ENCODE measurements at regions not wholly inside any gene's neighbourhood (a gene's known extent, or its start where the extent isn't known, plus 50 kb on each side); places are given as distances from the start of the nearest gene placed in this dataset.

GRCh38 chr9:129491487-129491855 is 129.4 kb downstream of the C9orf50 start:
- Mint-ChIP-seq H3K4me3 (peak overlapping the region; percentile 3), H3K27ac (peak overlapping the region; percentile 28)

GRCh38 chr9:129490583-129491486 is 130.1 kb downstream of the C9orf50 start:
- H3K27me3 Mint-ChIP-seq = no peaks in the 10 kb centered on the region
- peak overlapping the region; percentile 91 for H3K4me3 Mint-ChIP-seq
- peak overlapping the region; percentile 96 for H3K27ac Mint-ChIP-seq
- peaks cover 9% of the 10 kb centered on the region for H3K36me3 Mint-ChIP-seq
- peaks cover 58% of the 10 kb centered on the region for H3K4me1 Mint-ChIP-seq (ENCODE audit: low read depth)
- H3K9me3 Mint-ChIP-seq (ENCODE audit: low read depth) = no peaks in the 10 kb centered on the region

More at GRCh38 chr9:129491487-129491855, 129.4 kb downstream of the C9orf50 start:
- Mint-ChIP-seq H3K36me3 (peaks cover 9% of the 10 kb centered on the region), H3K4me1 (ENCODE audit: low read depth) (peaks cover 57% of the 10 kb centered on the region), H3K9me3 (ENCODE audit: low read depth) (no peaks in the 10 kb centered on the region), H3K27me3 (no peaks in the 10 kb centered on the region)

GRCh38 chr9:129489838-129490582 is 130.9 kb downstream of the C9orf50 start:
- Mint-ChIP-seq H3K4me3 (peak overlapping the region; percentile 91), H3K27me3 (no peaks in the 10 kb centered on the region), H3K4me1 (ENCODE audit: low read depth) (peaks cover 59% of the 10 kb centered on the region), H3K27ac (peak overlapping the region; percentile 96), H3K9me3 (ENCODE audit: low read depth) (no peaks in the 10 kb centered on the region), H3K36me3 (peaks cover 9% of the 10 kb centered on the region)

GRCh38 chr9:129487658-129488483 is 133.0 kb downstream of the C9orf50 start:
- Mint-ChIP-seq H3K9me3 (ENCODE audit: low read depth) (no peaks in the 10 kb centered on the region), H3K27me3 (no peaks in the 10 kb centered on the region), H3K4me1 (ENCODE audit: low read depth) (peaks cover 70% of the 10 kb centered on the region), H3K27ac (peak overlapping the region; percentile 98), H3K36me3 (peaks cover 4% of the 10 kb centered on the region), H3K4me3 (peak overlapping the region; percentile 90)

- Mint-ChIP-seq H3K4me3 (peak overlapping the region; percentile 90), H3K4me1 (ENCODE audit: low read depth) (peaks cover 68% of the 10 kb centered on the region), H3K27me3 (no peaks in the 10 kb centered on the region), H3K9me3 (ENCODE audit: low read depth) (no peaks in the 10 kb centered on the region), H3K36me3 (peaks cover 2% of the 10 kb centered on the region), H3K27ac (peak overlapping the region; percentile 98)
These were observed 133.9 kb downstream of the C9orf50 start for GRCh38 chr9:129486756-129487657.

- Mint-ChIP-seq H3K9me3 (ENCODE audit: low read depth) (no peaks in the 10 kb centered on the region), H3K27me3 (no peaks in the 10 kb centered on the region), H3K4me3 (no peak overlapping the region), H3K27ac (peak overlapping the region; percentile 34), H3K36me3 (peaks cover 2% of the 10 kb centered on the region), H3K4me1 (ENCODE audit: low read depth) (peaks cover 52% of the 10 kb centered on the region)
These were observed 135.6 kb downstream of the C9orf50 start for GRCh38 chr9:129485145-129485774.

- Mint-ChIP-seq H3K4me1 (ENCODE audit: low read depth) (peaks cover 48% of the 10 kb centered on the region), H3K4me3 (peak overlapping the region; percentile 30), H3K36me3 (no peaks in the 10 kb centered on the region), H3K9me3 (ENCODE audit: low read depth) (no peaks in the 10 kb centered on the region), H3K27me3 (no peaks in the 10 kb centered on the region), H3K27ac (peak overlapping the region; percentile 82)
These were observed 136.4 kb downstream of the C9orf50 start for GRCh38 chr9:129484352-129485000.

- peak overlapping the region; percentile 68 for H3K4me3 Mint-ChIP-seq
- H3K27me3 Mint-ChIP-seq = no peaks in the 10 kb centered on the region
- H3K9me3 Mint-ChIP-seq (ENCODE audit: low read depth) = no peaks in the 10 kb centered on the region
- peak overlapping the region; percentile 82 for H3K27ac Mint-ChIP-seq
- H3K36me3 Mint-ChIP-seq = no peaks in the 10 kb centered on the region
- H3K4me1 Mint-ChIP-seq (ENCODE audit: low read depth) = peaks cover 40% of the 10 kb centered on the region
These were observed 137.2 kb downstream of the C9orf50 start for GRCh38 chr9:129483415-129484351.

GRCh38 chr9:129482521-129483414 is 138.1 kb downstream of the C9orf50 start:
- Mint-ChIP-seq H3K36me3 (no peaks in the 10 kb centered on the region), H3K4me3 (peak overlapping the region; percentile 68), H3K9me3 (ENCODE audit: low read depth) (no peaks in the 10 kb centered on the region), H3K27ac (peak overlapping the region; percentile 61), H3K4me1 (ENCODE audit: low read depth) (peaks cover 36% of the 10 kb centered on the region), H3K27me3 (no peaks in the 10 kb centered on the region)

- no peaks in the 10 kb centered on the region for H3K9me3 Mint-ChIP-seq (ENCODE audit: low read depth)
- H3K36me3 Mint-ChIP-seq = no peaks in the 10 kb centered on the region
- H3K27me3 Mint-ChIP-seq = no peaks in the 10 kb centered on the region
- peaks cover 29% of the 10 kb centered on the region for H3K4me1 Mint-ChIP-seq (ENCODE audit: low read depth)
- no peak overlapping the region for H3K27ac Mint-ChIP-seq
- H3K4me3 Mint-ChIP-seq = peak overlapping the region; percentile 58
These were observed 138.9 kb downstream of the C9orf50 start for GRCh38 chr9:129481810-129482511.

- no peak overlapping the region for H3K27ac Mint-ChIP-seq
- no peaks in the 10 kb centered on the region for H3K9me3 Mint-ChIP-seq (ENCODE audit: low read depth)
- H3K36me3 Mint-ChIP-seq = no peaks in the 10 kb centered on the region
- no peaks in the 10 kb centered on the region for H3K27me3 Mint-ChIP-seq
- peak overlapping the region; percentile 58 for H3K4me3 Mint-ChIP-seq
- H3K4me1 Mint-ChIP-seq (ENCODE audit: low read depth) = peaks cover 25% of the 10 kb centered on the region
These were observed 139.5 kb downstream of the C9orf50 start for GRCh38 chr9:129481424-129481809.

Data from activated naive CD8-positive, alpha-beta T cell (primary cell).